Skeletal muscle satellite cell (primary cell): ENCODE measurements at regions not wholly inside any gene's neighbourhood (a gene's known extent, or its start where the extent isn't known, plus 50 kb on each side); places are given as distances from the start of the nearest gene placed in this dataset.
"Not testable (repeated sequence)": the region's sequence is repeated elsewhere in the genome, so short reads cannot be mapped to it uniquely, and the experiment has no call there.

Experiments used
- H3K27me3 ChIP-seq: 2 replicates; pipeline ENCODE4 v1.7.0; 2013; ENCODE audit warnings: low read length; ENCODE audit not compliant: control insufficient read depth, insufficient read depth
- H3K36me3 ChIP-seq: 2 replicates; pipeline ENCODE4 v1.7.0; 2013; ENCODE audit warnings: mild to moderate bottlenecking, control low read depth, low read length; ENCODE audit not compliant: insufficient read depth
- H3K4me1 ChIP-seq: 2 replicates; pipeline ENCODE4 v1.7.0; 2013; ENCODE audit warnings: low read length; ENCODE audit not compliant: control insufficient read depth, insufficient read depth
- H3K4me2 ChIP-seq: 2 replicates; pipeline ENCODE4 v1.7.0; 2013; ENCODE audit warnings: mild to moderate bottlenecking, low read length
- H3K4me3 ChIP-seq: 2 replicates; pipeline ENCODE4 v1.7.0; 2013; ENCODE audit warnings: low read length
- H3K9ac ChIP-seq: 2 replicates; pipeline ENCODE4 v1.7.0; 2013; ENCODE audit warnings: mild to moderate bottlenecking, low read depth, low read length, moderate library complexity
- H3K9me3 ChIP-seq: replicated peaks from 2 replicates; pipeline ENCODE4 v1.7.0; 2013; ENCODE audit warnings: mild to moderate bottlenecking, control low read depth, low read length

GRCh38 chr19:56919308-56919995 lies 78.9 kb upstream of the PEG3 start:
- H3K4me2 ChIP-seq, result no peak overlapping the region
- no peaks in the 10 kb centered on the region for H3K36me3 ChIP-seq
- no peak overlapping the region for H3K4me3 ChIP-seq
- no peaks in the 10 kb centered on the region for H3K9me3 ChIP-seq
- H3K4me1 ChIP-seq, result no peaks in the 10 kb centered on the region
- H3K27me3 ChIP-seq, result no peaks in the 10 kb centered on the region
- no peak overlapping the region for H3K9ac ChIP-seq

GRCh38 chr19:56926094-56926493 lies 85.6 kb upstream of the PEG3 start:
- H3K36me3 ChIP-seq, H3K9me3 ChIP-seq: not testable (repeated sequence)

GRCh38 chr19:56927294-56927693 lies 86.8 kb upstream of the PEG3 start:
- Histone ChIP-seq H3K4me3 (no peak overlapping the region), H3K27me3 (no peaks in the 10 kb centered on the region), H3K36me3 (no peaks in the 10 kb centered on the region), H3K4me2 (no peak overlapping the region), H3K9ac (no peak overlapping the region), H3K4me1 (no peaks in the 10 kb centered on the region), H3K9me3 (no peaks in the 10 kb centered on the region)

More at GRCh38 chr19:56926094-56926493, 85.6 kb upstream of the PEG3 start:
- H3K9ac ChIP-seq, H3K27me3 ChIP-seq, H3K4me2 ChIP-seq, H3K4me1 ChIP-seq, H3K4me3 ChIP-seq: not testable (repeated sequence)

- Histone ChIP-seq H3K4me3 (no peak overlapping the region), H3K36me3 (no peaks in the 10 kb centered on the region), H3K27me3 (no peaks in the 10 kb centered on the region), H3K9me3 (peaks cover under 1% of the 10 kb centered on the region), H3K4me1 (no peaks in the 10 kb centered on the region), H3K4me2 (no peak overlapping the region), H3K9ac (no peak overlapping the region)
Measured at GRCh38 chr19:56927791-56928207, 87.3 kb upstream of the PEG3 start.

- H3K4me3 ChIP-seq, result no peak overlapping the region
- H3K9ac ChIP-seq, result no peak overlapping the region
- H3K4me2 ChIP-seq, result no peak overlapping the region
- H3K9me3 ChIP-seq, result peaks cover 10% of the 10 kb centered on the region
- no peaks in the 10 kb centered on the region for H3K27me3 ChIP-seq
- no peaks in the 10 kb centered on the region for H3K4me1 ChIP-seq
- no peaks in the 10 kb centered on the region for H3K36me3 ChIP-seq
Measured at GRCh38 chr19:56930647-56931535, 90.4 kb upstream of the PEG3 start.

- Histone ChIP-seq H3K9me3 (peaks cover 17% of the 10 kb centered on the region), H3K4me2 (no peak overlapping the region)
Measured at GRCh38 chr19:56933014-56933705, 92.6 kb upstream of the PEG3 start.

GRCh38 chr19:56934438-56935090 lies 94.0 kb upstream of the PEG3 start:
- Histone ChIP-seq H3K4me1 (no peaks in the 10 kb centered on the region), H3K9me3 (peaks cover 17% of the 10 kb centered on the region), H3K9ac (no peak overlapping the region), H3K36me3 (no peaks in the 10 kb centered on the region), H3K27me3 (no peaks in the 10 kb centered on the region), H3K4me3 (no peak overlapping the region), H3K4me2 (no peak overlapping the region)

More at GRCh38 chr19:56933014-56933705, 92.6 kb upstream of the PEG3 start:
- Histone ChIP-seq H3K4me1 (no peaks in the 10 kb centered on the region), H3K36me3 (no peaks in the 10 kb centered on the region), H3K27me3 (no peaks in the 10 kb centered on the region), H3K4me3 (no peak overlapping the region), H3K9ac (no peak overlapping the region)

GRCh38 chr19:56939951-56940350 lies 99.4 kb upstream of the PEG3 start:
- no peak overlapping the region for H3K4me3 ChIP-seq
- no peak overlapping the region for H3K4me2 ChIP-seq
- H3K4me1 ChIP-seq, result no peaks in the 10 kb centered on the region
- H3K9ac ChIP-seq, result no peak overlapping the region
- H3K36me3 ChIP-seq, result no peaks in the 10 kb centered on the region
- no peaks in the 10 kb centered on the region for H3K27me3 ChIP-seq
- H3K9me3 ChIP-seq, result peaks cover 8% of the 10 kb centered on the region

- Histone ChIP-seq H3K27me3 (no peaks in the 10 kb centered on the region), H3K9ac (no peak overlapping the region), H3K9me3 (no peaks in the 10 kb centered on the region), H3K4me3 (no peak overlapping the region), H3K4me1 (no peaks in the 10 kb centered on the region), H3K4me2 (no peak overlapping the region), H3K36me3 (no peaks in the 10 kb centered on the region)
Measured at GRCh38 chr19:56942756-56943155, 102.2 kb upstream of the PEG3 start.

GRCh38 chr19:56946159-56946558 lies 105.6 kb upstream of the PEG3 start:
- Histone ChIP-seq H3K4me2 (no peak overlapping the region), H3K9me3 (no peaks in the 10 kb centered on the region), H3K4me1 (no peaks in the 10 kb centered on the region), H3K27me3 (no peaks in the 10 kb centered on the region), H3K9ac (no peak overlapping the region), H3K36me3 (no peaks in the 10 kb centered on the region), H3K4me3 (no peak overlapping the region)

- Histone ChIP-seq H3K9me3 (no peaks in the 10 kb centered on the region), H3K36me3 (no peaks in the 10 kb centered on the region), H3K4me3 (no peak overlapping the region), H3K27me3 (no peaks in the 10 kb centered on the region), H3K4me1 (no peaks in the 10 kb centered on the region), H3K4me2 (no peak overlapping the region), H3K9ac (no peak overlapping the region)
Measured at GRCh38 chr19:56947206-56947605, 106.7 kb upstream of the PEG3 start.
